ENCODE measurements at regions not wholly inside any gene's neighbourhood (a gene's known extent, or its start where the extent isn't known, plus 50 kb on each side); places are given as distances from the start of the nearest gene placed in this dataset.

DNA sequence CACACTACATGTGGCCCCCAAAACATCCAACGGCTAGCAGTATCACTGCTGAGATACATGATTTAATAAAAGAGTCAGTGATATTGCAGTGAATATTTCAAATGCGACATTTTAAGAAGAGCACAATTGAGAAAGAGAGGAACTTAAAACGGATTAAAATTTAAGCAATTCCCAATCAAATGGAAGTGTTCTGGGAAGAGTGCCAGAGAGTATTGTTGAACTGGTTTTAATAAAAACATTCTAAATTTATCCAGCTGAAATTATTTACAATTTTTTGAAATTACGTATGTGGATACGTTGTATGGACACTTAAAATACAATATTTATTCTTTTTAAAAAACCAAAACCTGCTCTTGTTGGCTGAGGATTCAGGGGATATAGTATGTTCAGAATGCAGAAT, 117.7 kb downstream of the C3orf38 start:
- Histone ChIP-seq H3K9ac (ENCODE audit: low read length) (no peak overlapping the region), H2AFZ (ENCODE audit: low read length) (no peak overlapping the region), H3F3A (ENCODE audit: low read length, unreplicated experiment) (no peaks in the 10 kb centered on the region), H3K36me3 (ENCODE audit: low read depth, low read length) (no peaks in the 10 kb centered on the region), H3K4me1 (ENCODE audit: insufficient read depth, low read length) (no peaks in the 10 kb centered on the region), H3K4me3 (ENCODE audit: low read length) (no peak overlapping the region), H3K27ac (ENCODE audit: low read length) (no peak overlapping the region), H3K27me3 (ENCODE audit: low read length) (peaks cover 67% of the 10 kb centered on the region), H3K9me2 (replicated peaks; ENCODE audit: low read length) (no peaks in the 10 kb centered on the region), H3K79me2 (ENCODE audit: low read length) (no peaks in the 10 kb centered on the region), H3K4me2 (ENCODE audit: low read length) (no peak overlapping the region), H3K9me3 (ENCODE audit: low read length) (no peaks in the 10 kb centered on the region), H4K20me1 (ENCODE audit: low read length) (no peaks in the 10 kb centered on the region)
- no peak for ATAC-seq
- CTCF ChIA-PET: interaction anchor here (0.6 kb wide), 1 partner anchor 828 kb away, joined by 6 read pairs; no protein-coding TSS in a partner anchor
- no peak for DNase-seq
- no peak for TF ChIP-seq EZH2 (IDR thresholded peaks at IDR 0.05; ENCODE audit: low read length, unreplicated experiment)
- no peak for TF ChIP-seq EZH2phosphoT487 (IDR thresholded peaks at IDR 0.05; ENCODE audit: borderline replicate concordance, low read length)
- TF ChIP-seq CTCF (conservative IDR thresholded peaks at IDR 0.05; ENCODE audit: low read depth, low read length): no peak
- no TSS peak for BruUV-seq (replicated peaks)
- POLR2A ChIA-PET (ENCODE audit: unreplicated experiment): no interaction called here
- intact Hi-C loops (cut with micrococcal nuclease): no loop called here

DNA sequence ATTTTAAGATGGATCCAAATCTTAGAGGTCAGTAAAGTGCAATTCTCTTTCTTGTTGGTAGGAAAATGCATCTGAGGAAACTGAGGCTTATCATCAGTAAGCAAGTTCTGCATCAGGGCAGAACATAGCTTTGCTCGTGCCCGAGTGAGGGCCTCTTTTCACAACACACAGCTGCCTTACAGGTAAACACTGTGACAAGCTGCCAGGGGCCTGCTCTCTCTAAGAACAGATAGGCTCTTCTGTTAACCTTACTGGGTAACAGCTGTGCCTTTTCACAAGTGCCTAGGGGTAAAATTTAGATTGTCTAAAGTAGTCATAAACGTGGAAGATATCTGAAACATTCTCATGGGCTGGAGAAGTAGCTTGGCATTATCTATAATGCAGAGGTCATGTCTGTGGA, 118.1 kb downstream of the C3orf38 start:
- Histone ChIP-seq H2AFZ (ENCODE audit: low read length) (no peak overlapping the region), H3K4me1 (ENCODE audit: insufficient read depth, low read length) (no peaks in the 10 kb centered on the region), H3K9me3 (ENCODE audit: low read length) (no peaks in the 10 kb centered on the region), H3F3A (ENCODE audit: low read length, unreplicated experiment) (no peaks in the 10 kb centered on the region), H3K4me2 (ENCODE audit: low read length) (no peak overlapping the region), H4K20me1 (ENCODE audit: low read length) (no peaks in the 10 kb centered on the region), H3K9me2 (replicated peaks; ENCODE audit: low read length) (no peaks in the 10 kb centered on the region), H3K4me3 (ENCODE audit: low read length) (no peak overlapping the region), H3K36me3 (ENCODE audit: low read depth, low read length) (no peaks in the 10 kb centered on the region), H3K9ac (ENCODE audit: low read length) (no peak overlapping the region), H3K79me2 (ENCODE audit: low read length) (no peaks in the 10 kb centered on the region), H3K27me3 (ENCODE audit: low read length) (peaks cover 67% of the 10 kb centered on the region), H3K27ac (ENCODE audit: low read length) (no peak overlapping the region)
- ChIA-PET POLR2A (ENCODE audit: unreplicated experiment) (no interaction called here), CTCF (no interaction called here)
- no TSS peak for BruUV-seq (replicated peaks)
- TF ChIP-seq EZH2 (IDR thresholded peaks at IDR 0.05; ENCODE audit: low read length, unreplicated experiment): no peak
- TF ChIP-seq CTCF (conservative IDR thresholded peaks at IDR 0.05; ENCODE audit: low read depth, low read length): no peak
- TF ChIP-seq EZH2phosphoT487 (IDR thresholded peaks at IDR 0.05; ENCODE audit: borderline replicate concordance, low read length): no peak
- ATAC-seq (no peak), DNase-seq (no peak)
- intact Hi-C loops (cut with micrococcal nuclease): no loop called here

DNA sequence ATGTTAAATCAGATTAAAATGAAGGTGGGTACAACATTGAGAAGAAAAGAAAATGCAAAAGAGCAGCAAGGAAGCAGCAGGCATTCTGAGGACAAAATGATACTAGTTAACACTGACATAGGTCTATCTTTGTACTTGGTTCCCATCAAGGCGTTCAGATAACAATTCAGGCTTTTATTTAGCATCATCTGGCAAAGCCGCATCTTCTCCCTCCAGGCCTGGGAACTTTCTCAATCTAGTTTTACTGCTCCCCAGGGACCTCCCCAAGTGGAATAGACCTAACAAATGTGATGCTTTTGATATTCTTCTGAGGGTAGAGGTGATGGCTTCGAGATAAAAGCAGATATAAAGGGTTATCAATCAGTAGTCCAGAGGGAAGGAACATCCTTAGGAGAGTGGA, 130.6 kb downstream of the C3orf38 start:
- TF ChIP-seq EZH2 (IDR thresholded peaks at IDR 0.05; ENCODE audit: low read length, unreplicated experiment) (no peak), CTCF (conservative IDR thresholded peaks at IDR 0.05; ENCODE audit: low read depth, low read length) (no peak), EZH2phosphoT487 (IDR thresholded peaks at IDR 0.05; ENCODE audit: borderline replicate concordance, low read length) (no peak)
- intact Hi-C loops (cut with micrococcal nuclease): no loop called here

More for the DNA sequence above, 130.6 kb downstream of the C3orf38 start:
- no peak overlapping the region for H3K9ac ChIP-seq (ENCODE audit: low read length)
- no peaks in the 10 kb centered on the region for H3K79me2 ChIP-seq (ENCODE audit: low read length)
- no peaks in the 10 kb centered on the region for H3F3A ChIP-seq (ENCODE audit: low read length, unreplicated experiment)
- no peak for DNase-seq
- no TSS peak for BruUV-seq (replicated peaks)
- H3K4me3 ChIP-seq (ENCODE audit: low read length): no peak overlapping the region
- no peak overlapping the region for H2AFZ ChIP-seq (ENCODE audit: low read length)
- H3K4me1 ChIP-seq (ENCODE audit: insufficient read depth, low read length): no peaks in the 10 kb centered on the region
- H3K27ac ChIP-seq (ENCODE audit: low read length): no peak overlapping the region
- H3K9me2 ChIP-seq (replicated peaks; ENCODE audit: low read length): no peaks in the 10 kb centered on the region
- no peaks in the 10 kb centered on the region for H3K36me3 ChIP-seq (ENCODE audit: low read depth, low read length)
- peaks cover 83% of the 10 kb centered on the region for H3K27me3 ChIP-seq (ENCODE audit: low read length)
- H3K9me3 ChIP-seq (ENCODE audit: low read length): no peaks in the 10 kb centered on the region
- CTCF ChIA-PET: no interaction called here
- no peak for ATAC-seq
- H3K4me2 ChIP-seq (ENCODE audit: low read length): no peak overlapping the region
- POLR2A ChIA-PET (ENCODE audit: unreplicated experiment): no interaction called here
- no peaks in the 10 kb centered on the region for H4K20me1 ChIP-seq (ENCODE audit: low read length)

Data from PC-3 (cell line).